ENCODE measurements at regions not wholly inside any gene's neighbourhood (a gene's known extent, or its start where the extent isn't known, plus 50 kb on each side); places are given as distances from the start of the nearest gene placed in this dataset.

- DNase-seq (ENCODE audit: low spot score): no peak
- TF ChIP-seq CTCF (IDR thresholded peaks at IDR 0.05; ENCODE audit: extremely low read depth, missing control alignments): no peak
Observed at GRCh38 chr16:49165025-49165424, 116.6 kb downstream of the CBLN1 start.

- TF ChIP-seq CTCF (IDR thresholded peaks at IDR 0.05; ENCODE audit: extremely low read depth, missing control alignments): no peak
- no peak for DNase-seq (ENCODE audit: low spot score)
Observed at GRCh38 chr16:49161191-49161590, 120.4 kb downstream of the CBLN1 start.

DNA sequence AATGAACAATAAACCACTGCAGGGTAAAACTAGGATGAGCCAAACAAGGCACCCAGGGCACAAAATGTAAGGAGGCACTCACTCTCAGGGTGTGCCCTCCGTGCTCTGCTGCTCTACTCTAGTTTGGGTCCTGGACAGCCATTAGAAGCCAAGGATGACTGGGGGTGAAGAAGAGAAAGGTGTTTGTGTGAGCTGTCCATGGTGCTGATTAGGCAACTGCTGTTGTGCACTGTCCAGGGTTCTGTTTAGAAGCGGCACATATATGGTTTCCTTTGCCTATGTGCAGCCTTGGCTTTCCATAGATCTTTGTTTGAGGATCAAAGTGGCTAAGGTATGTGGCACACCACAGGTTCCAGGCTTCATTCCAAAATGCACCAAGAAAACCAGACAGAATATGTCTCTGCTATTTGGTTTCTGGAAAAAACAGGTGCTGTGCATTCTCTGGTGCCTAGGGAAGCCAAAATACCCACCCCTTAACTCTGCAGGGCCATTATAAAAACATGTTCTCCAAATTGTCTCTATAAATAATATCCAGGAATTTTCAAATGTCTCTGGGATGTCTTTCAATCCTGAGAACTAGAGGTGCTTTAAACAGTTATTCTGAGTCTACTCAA lies 123.5 kb downstream of the CBLN1 start:
- no peak for TF ChIP-seq CTCF (IDR thresholded peaks at IDR 0.05; ENCODE audit: extremely low read depth, missing control alignments)
- DNase-seq (ENCODE audit: low spot score): peak; percentile 34

GRCh38 chr16:49150341-49150740 lies 131.3 kb downstream of the CBLN1 start:
- DNase-seq (ENCODE audit: low spot score): no peak
- TF ChIP-seq CTCF (IDR thresholded peaks at IDR 0.05; ENCODE audit: extremely low read depth, missing control alignments): no peak

- no peak for TF ChIP-seq CTCF (IDR thresholded peaks at IDR 0.05; ENCODE audit: extremely low read depth, missing control alignments)
- no peak for DNase-seq (ENCODE audit: low spot score)
Observed at GRCh38 chr16:49148410-49148809, 133.2 kb downstream of the CBLN1 start.

GRCh38 chr16:49140618-49141017 lies 141.0 kb downstream of the CBLN1 start:
- TF ChIP-seq CTCF (IDR thresholded peaks at IDR 0.05; ENCODE audit: extremely low read depth, missing control alignments): no peak
- DNase-seq (ENCODE audit: low spot score): no peak

DNA sequence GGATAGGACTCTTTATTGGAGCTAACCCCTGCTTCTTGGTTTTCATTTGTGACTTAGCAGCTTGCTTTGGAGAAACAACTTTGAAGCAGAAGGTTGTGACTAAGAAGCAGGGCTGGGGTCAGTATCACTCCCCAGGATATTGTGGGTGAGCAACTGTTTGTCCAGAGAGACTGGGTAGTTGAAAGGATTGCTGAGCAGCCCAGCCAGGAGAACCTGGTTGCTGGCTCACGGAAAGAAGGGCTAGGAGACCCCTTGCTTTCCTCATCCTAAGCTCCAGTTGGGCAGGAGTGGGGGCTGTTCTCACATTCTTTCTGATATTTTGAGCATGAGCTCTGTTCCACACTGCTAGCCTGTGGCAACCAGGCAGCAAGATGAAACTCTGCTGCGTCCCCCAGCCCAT lies 151.2 kb downstream of the CBLN1 start:
- no peak for TF ChIP-seq CTCF (IDR thresholded peaks at IDR 0.05; ENCODE audit: extremely low read depth, missing control alignments)

More for the DNA sequence above, 151.2 kb downstream of the CBLN1 start:
- no peak for DNase-seq (ENCODE audit: low spot score)
